Liver (tissue), 8 donors: ENCODE measurements at regions not wholly inside any gene's neighbourhood (a gene's known extent, or its start where the extent isn't known, plus 50 kb on each side); places are given as distances from the start of the nearest gene placed in this dataset.

Source experiments
- DNase-seq: peaks from one replicate; pipeline ENCODE4 v3.0.0-alpha.2; 2017; ENCODE audit warnings: low spot score
- H3K27ac ChIP-seq, 2 donors: one replicate each; pipeline ENCODE4 v1.7.0; 2013; ENCODE audit warnings: inconsistent platforms in 2 of 2, low read length in 2 of 2, control low read depth in 1 of 2, low read depth in 1 of 2, mild to moderate bottlenecking in 1 of 2
- H3K27me3 ChIP-seq, 4 donors: one replicate each; pipeline versions ENCODE4 v1.6.1 to v1.7.0; 2013; ENCODE audit warnings: low read length in 3 of 4, inconsistent platforms in 1 of 4, mild to moderate bottlenecking in 1 of 4, moderate library complexity in 1 of 4; ENCODE audit not compliant: control insufficient read depth in 4 of 4, insufficient read depth in 4 of 4
- H3K36me3 ChIP-seq, 4 donors: one replicate each; pipeline versions ENCODE4 v1.6.1 to v1.7.0; 2013; ENCODE audit warnings: low read length in 3 of 4, mild to moderate bottlenecking in 3 of 4, low read depth in 1 of 4, moderate library complexity in 1 of 4; ENCODE audit not compliant: control insufficient read depth in 4 of 4, insufficient read depth in 3 of 4
- H3K4me1 ChIP-seq, 4 donors: one replicate each; pipeline versions ENCODE4 v1.6.1 to v1.7.0; 2013; ENCODE audit warnings: low read length in 3 of 4, mild to moderate bottlenecking in 3 of 4, moderate library complexity in 1 of 4; ENCODE audit not compliant: control insufficient read depth in 4 of 4, insufficient read depth in 4 of 4
- H3K4me3 ChIP-seq, 3 donors: one replicate each; pipeline versions ENCODE4 v1.6.1 to v1.7.0; 2013; ENCODE audit warnings: low read length in 3 of 3, control low read depth in 1 of 3, low read depth in 1 of 3, mild to moderate bottlenecking in 1 of 3
- H3K9ac ChIP-seq, 2 donors: one replicate each; pipeline ENCODE4 v1.7.0; 2013; ENCODE audit warnings: low read length in 2 of 2, mild to moderate bottlenecking in 2 of 2, moderate library complexity in 2 of 2, control low read depth in 1 of 2, low read depth in 1 of 2
- H3K9me3 ChIP-seq, 4 donors: one replicate each; pipeline versions ENCODE4 v1.6.1 to v1.7.0; 2013; ENCODE audit warnings: low read length in 3 of 4; ENCODE audit not compliant: control insufficient read depth in 4 of 4
- FOXA1 ChIP-seq: IDR thresholded peaks from 2 replicates; pipeline ENCODE4 v1.6.1; 2016; ENCODE audit warnings: antibody characterized with exemption
- FOXA2 ChIP-seq: IDR thresholded peaks from 2 replicates; pipeline ENCODE4 v1.6.1; 2016; ENCODE audit warnings: antibody characterized with exemption
- GABPA ChIP-seq, 2 donors: IDR thresholded peaks in 1 of 2; conservative IDR thresholded peaks in 1 of 2; 2 replicates each; pipeline ENCODE4 v1.6.1; 2016; ENCODE audit warnings: antibody characterized with exemption in 2 of 2, mild to moderate bottlenecking in 1 of 2, moderate library complexity in 1 of 2
- HNF4A ChIP-seq, 2 donors: conservative IDR thresholded peaks; 2 replicates each; pipeline ENCODE4 v1.6.1; 2016; ENCODE audit warnings: antibody characterized with exemption in 2 of 2, mild to moderate bottlenecking in 2 of 2
- HNF4G ChIP-seq: IDR thresholded peaks from 2 replicates; pipeline ENCODE4 v1.6.1; 2016; ENCODE audit warnings: antibody characterized with exemption
- JUND ChIP-seq, 2 donors: IDR thresholded peaks; 2 replicates each; pipeline ENCODE4 v1.6.1; 2016; ENCODE audit warnings: antibody characterized with exemption in 2 of 2
- NR2F2 ChIP-seq: IDR thresholded peaks from 2 replicates; pipeline ENCODE4 v1.6.1; 2016; ENCODE audit warnings: antibody characterized with exemption
- RAD21 ChIP-seq, 2 donors: IDR thresholded peaks; 2 replicates each; pipeline ENCODE4 v1.6.1; 2016; ENCODE audit warnings: antibody characterized with exemption in 2 of 2, mild to moderate bottlenecking in 2 of 2
- RXRA ChIP-seq, 2 donors: IDR thresholded peaks; 2 replicates each; pipeline ENCODE4 v1.6.1; 2017 to 2018; ENCODE audit warnings: antibody characterized with exemption in 2 of 2, mild to moderate bottlenecking in 1 of 2
- TAF1 ChIP-seq: conservative IDR thresholded peaks from 2 replicates; pipeline ENCODE4 v1.6.1; 2016; ENCODE audit warnings: antibody characterized with exemption, mild to moderate bottlenecking
- YY1 ChIP-seq: IDR thresholded peaks from 2 replicates; pipeline ENCODE4 v1.6.1; 2016; ENCODE audit warnings: antibody characterized with exemption, mild to moderate bottlenecking
- WGBS: extraction: QIAGEN DNeasy Blood & Tissue Kit; methylation state at CpG from one replicate; pipeline ENCODE4 v1.1.7; 2013; 5-methylcytosine and 5-hydroxymethylcytosine counted together
- TF ChIP-seq, protein P1 (sequence below): IDR thresholded peaks from 2 replicates; pipeline ENCODE4 v1.6.1; 2016; ENCODE audit warnings: antibody characterized with exemption
- TF ChIP-seq, protein P2 (sequence below): fragments of 150-350 bp; IDR thresholded peaks from 2 replicates; pipeline ENCODE4 v1.5.1; 2017; ENCODE audit warnings: improper control_type of control experiment, low read depth, low read length; ENCODE audit not compliant: missing input control
- TF ChIP-seq, protein P3 (sequence below): IDR thresholded peaks from 2 replicates; pipeline ENCODE4 v1.6.1; 2016; ENCODE audit warnings: antibody characterized with exemption, mild to moderate bottlenecking
- TF ChIP-seq, protein P4 (sequence below): IDR thresholded peaks from 2 replicates; pipeline ENCODE4 v1.6.1; 2016; ENCODE audit warnings: antibody characterized with exemption
- TF ChIP-seq, protein P5 (sequence below): IDR thresholded peaks from 2 replicates; pipeline ENCODE4 v1.6.1; 2016; ENCODE audit warnings: antibody characterized with exemption
- donor health status: healthy.
- donor health status: healthy.
- donor health status: healthy.
- donor health status: healthy.
- donor health status: healthy.

DNA sequence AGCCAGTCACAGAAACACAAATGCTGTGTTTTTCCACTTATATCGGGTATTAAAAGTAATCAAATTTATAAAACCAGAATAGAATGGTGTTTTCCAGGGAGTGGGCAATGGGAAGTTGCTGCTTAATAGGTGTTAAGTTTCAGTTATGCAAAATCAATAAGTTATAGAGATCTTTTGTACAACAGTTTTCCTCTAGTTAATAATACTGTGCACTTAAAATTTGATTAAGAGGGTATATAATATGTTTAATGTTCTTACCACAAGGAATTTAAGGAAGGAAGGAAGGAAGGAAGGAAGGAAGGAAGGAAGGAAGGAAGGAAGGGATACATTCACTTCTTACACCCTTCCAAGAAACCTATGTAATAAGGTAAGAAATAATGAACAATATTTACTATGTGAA, 867.7 kb upstream of the CDH6 start:
- H3K4me3 ChIP-seq = no peak overlapping the region
- H3K9me3 ChIP-seq = no peaks in the 10 kb centered on the region
- H3K4me1 ChIP-seq = no peaks in the 10 kb centered on the region
- H3K27ac ChIP-seq = no peak overlapping the region
- H3K9ac ChIP-seq = no peak overlapping the region
- H3K36me3 ChIP-seq = no peaks in the 10 kb centered on the region
- TF ChIP-seq HNF4G = no peak
- TF ChIP-seq TAF1 = no peak
- TF ChIP-seq, protein P1, sequence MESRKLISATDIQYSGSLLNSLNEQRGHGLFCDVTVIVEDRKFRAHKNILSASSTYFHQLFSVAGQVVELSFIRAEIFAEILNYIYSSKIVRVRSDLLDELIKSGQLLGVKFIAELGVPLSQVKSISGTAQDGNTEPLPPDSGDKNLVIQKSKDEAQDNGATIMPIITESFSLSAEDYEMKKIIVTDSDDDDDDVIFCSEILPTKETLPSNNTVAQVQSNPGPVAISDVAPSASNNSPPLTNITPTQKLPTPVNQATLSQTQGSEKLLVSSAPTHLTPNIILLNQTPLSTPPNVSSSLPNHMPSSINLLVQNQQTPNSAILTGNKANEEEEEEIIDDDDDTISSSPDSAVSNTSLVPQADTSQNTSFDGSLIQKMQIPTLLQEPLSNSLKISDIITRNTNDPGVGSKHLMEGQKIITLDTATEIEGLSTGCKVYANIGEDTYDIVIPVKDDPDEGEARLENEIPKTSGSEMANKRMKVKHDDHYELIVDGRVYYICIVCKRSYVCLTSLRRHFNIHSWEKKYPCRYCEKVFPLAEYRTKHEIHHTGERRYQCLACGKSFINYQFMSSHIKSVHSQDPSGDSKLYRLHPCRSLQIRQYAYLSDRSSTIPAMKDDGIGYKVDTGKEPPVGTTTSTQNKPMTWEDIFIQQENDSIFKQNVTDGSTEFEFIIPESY = no peak
- no peak for TF ChIP-seq HNF4A (conservative IDR thresholded peaks at IDR 0.05)
- TF ChIP-seq FOXA2 = no peak
- TF ChIP-seq, protein P2, sequence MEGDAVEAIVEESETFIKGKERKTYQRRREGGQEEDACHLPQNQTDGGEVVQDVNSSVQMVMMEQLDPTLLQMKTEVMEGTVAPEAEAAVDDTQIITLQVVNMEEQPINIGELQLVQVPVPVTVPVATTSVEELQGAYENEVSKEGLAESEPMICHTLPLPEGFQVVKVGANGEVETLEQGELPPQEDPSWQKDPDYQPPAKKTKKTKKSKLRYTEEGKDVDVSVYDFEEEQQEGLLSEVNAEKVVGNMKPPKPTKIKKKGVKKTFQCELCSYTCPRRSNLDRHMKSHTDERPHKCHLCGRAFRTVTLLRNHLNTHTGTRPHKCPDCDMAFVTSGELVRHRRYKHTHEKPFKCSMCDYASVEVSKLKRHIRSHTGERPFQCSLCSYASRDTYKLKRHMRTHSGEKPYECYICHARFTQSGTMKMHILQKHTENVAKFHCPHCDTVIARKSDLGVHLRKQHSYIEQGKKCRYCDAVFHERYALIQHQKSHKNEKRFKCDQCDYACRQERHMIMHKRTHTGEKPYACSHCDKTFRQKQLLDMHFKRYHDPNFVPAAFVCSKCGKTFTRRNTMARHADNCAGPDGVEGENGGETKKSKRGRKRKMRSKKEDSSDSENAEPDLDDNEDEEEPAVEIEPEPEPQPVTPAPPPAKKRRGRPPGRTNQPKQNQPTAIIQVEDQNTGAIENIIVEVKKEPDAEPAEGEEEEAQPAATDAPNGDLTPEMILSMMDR = no peak
- TF ChIP-seq NR2F2 = no peak
- no peak for TF ChIP-seq GABPA (IDR thresholded peaks at IDR 0.05 in 1 of 2, conservative IDR thresholded peaks at IDR 0.05 in 1 of 2)
- no peak for TF ChIP-seq RXRA (IDR thresholded peaks at IDR 0.05)
- TF ChIP-seq JUND (IDR thresholded peaks at IDR 0.05) = no peak
- 73% methylated on average over 1 of the region's 1 CpG for WGBS
- DNase-seq = no peak
- no peaks in the 10 kb centered on the region for H3K27me3 ChIP-seq

DNA sequence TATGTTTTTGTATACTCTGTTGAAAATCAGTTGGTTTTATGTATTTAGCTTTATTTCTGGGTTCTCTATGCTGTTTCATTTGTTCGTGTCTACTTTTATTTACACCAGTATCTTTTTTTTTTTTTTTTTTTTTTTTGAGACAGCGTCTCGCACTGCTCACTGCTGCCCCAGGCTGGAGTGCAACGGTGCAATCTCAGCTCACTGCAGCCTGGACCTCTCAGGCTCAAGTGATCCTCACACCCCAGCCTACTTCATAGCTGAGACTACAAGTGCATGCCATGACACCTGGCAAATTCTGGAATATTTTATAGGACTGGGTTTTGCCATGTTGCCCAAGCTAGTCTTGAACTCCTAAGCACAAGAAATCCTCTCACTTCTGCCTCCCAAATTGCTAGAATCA, 869.4 kb upstream of the CDH6 start:
- Histone ChIP-seq H3K9me3 (no peaks in the 10 kb centered on the region), H3K4me3 (no peak overlapping the region), H3K4me1 (no peaks in the 10 kb centered on the region), H3K27ac (no peak overlapping the region), H3K9ac (no peak overlapping the region), H3K36me3 (no peaks in the 10 kb centered on the region), H3K27me3 (no peaks in the 10 kb centered on the region)
- WGBS = 33% methylated on average over 4 of the region's 4 CpGs
- no peak for TF ChIP-seq FOXA1
- DNase-seq = no peak

DNA sequence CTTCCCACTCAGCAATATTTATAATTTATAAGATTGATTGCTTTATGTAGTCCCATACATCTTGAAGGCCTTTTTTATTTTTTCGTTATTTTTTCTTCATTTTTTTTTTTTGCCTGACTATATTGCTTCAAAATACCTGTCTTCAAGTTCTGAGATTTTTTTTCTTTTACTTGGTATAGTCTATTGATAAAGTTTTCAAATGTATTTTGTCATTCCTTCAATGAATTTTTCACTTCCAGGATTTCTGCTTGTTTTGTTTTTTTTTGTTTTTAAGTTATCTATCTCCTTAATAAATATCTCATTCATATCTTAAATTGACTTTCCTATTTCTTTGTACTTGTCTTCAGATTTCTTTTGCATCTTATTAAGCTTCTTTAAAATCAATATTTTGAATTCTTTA, 905.6 kb upstream of the CDH6 start:
- Histone ChIP-seq H3K9ac (no peak overlapping the region), H3K4me1 (no peaks in the 10 kb centered on the region), H3K36me3 (no peaks in the 10 kb centered on the region), H3K9me3 (peaks cover 0 to 8% (median 4%) of the 10 kb centered on the region in 4 donors), H3K27ac (no peak overlapping the region), H3K27me3 (no peaks in the 10 kb centered on the region), H3K4me3 (no peak overlapping the region)
- TF ChIP-seq, protein P3, sequence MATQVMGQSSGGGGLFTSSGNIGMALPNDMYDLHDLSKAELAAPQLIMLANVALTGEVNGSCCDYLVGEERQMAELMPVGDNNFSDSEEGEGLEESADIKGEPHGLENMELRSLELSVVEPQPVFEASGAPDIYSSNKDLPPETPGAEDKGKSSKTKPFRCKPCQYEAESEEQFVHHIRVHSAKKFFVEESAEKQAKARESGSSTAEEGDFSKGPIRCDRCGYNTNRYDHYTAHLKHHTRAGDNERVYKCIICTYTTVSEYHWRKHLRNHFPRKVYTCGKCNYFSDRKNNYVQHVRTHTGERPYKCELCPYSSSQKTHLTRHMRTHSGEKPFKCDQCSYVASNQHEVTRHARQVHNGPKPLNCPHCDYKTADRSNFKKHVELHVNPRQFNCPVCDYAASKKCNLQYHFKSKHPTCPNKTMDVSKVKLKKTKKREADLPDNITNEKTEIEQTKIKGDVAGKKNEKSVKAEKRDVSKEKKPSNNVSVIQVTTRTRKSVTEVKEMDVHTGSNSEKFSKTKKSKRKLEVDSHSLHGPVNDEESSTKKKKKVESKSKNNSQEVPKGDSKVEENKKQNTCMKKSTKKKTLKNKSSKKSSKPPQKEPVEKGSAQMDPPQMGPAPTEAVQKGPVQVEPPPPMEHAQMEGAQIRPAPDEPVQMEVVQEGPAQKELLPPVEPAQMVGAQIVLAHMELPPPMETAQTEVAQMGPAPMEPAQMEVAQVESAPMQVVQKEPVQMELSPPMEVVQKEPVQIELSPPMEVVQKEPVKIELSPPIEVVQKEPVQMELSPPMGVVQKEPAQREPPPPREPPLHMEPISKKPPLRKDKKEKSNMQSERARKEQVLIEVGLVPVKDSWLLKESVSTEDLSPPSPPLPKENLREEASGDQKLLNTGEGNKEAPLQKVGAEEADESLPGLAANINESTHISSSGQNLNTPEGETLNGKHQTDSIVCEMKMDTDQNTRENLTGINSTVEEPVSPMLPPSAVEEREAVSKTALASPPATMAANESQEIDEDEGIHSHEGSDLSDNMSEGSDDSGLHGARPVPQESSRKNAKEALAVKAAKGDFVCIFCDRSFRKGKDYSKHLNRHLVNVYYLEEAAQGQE = no peak
- TF ChIP-seq TAF1 (no peak), HNF4G (no peak), YY1 (no peak), RAD21 (IDR thresholded peaks at IDR 0.05) (no peak), JUND (IDR thresholded peaks at IDR 0.05) (no peak)
- TF ChIP-seq, protein P4, sequence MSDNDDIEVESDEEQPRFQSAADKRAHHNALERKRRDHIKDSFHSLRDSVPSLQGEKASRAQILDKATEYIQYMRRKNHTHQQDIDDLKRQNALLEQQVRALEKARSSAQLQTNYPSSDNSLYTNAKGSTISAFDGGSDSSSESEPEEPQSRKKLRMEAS = no peak
- TF ChIP-seq, protein P5, sequence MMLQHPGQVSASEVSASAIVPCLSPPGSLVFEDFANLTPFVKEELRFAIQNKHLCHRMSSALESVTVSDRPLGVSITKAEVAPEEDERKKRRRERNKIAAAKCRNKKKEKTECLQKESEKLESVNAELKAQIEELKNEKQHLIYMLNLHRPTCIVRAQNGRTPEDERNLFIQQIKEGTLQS = no peak
- DNase-seq = no peak
- 46% methylated on average over 1 of the region's 1 CpG for WGBS
